ENCODE measurements at regions not wholly inside any gene's neighbourhood (a gene's known extent, or its start where the extent isn't known, plus 50 kb on each side); places are given as distances from the start of the nearest gene placed in this dataset.

- TF ChIP-seq, protein P1, sequence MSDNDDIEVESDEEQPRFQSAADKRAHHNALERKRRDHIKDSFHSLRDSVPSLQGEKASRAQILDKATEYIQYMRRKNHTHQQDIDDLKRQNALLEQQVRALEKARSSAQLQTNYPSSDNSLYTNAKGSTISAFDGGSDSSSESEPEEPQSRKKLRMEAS (IDR thresholded peaks at IDR 0.05), result no peak
- TF ChIP-seq TEAD4 (IDR thresholded peaks at IDR 0.05) (no peak), CREB1 (IDR thresholded peaks at IDR 0.05; ENCODE audit: low read depth) (no peak), TAF1 (IDR thresholded peaks at IDR 0.05; ENCODE audit: low read depth) (no peak)
Observed at GRCh38 chr13:97135883-97136282, 86.2 kb upstream of the MBNL2 start.

Data from Ishikawa (cell line).